Gastroesophageal sphincter (tissue), 3 donors: ENCODE measurements at regions not wholly inside any gene's neighbourhood (a gene's known extent, or its start where the extent isn't known, plus 50 kb on each side); places are given as distances from the start of the nearest gene placed in this dataset.

ENCODE experiments used
- CTCF ChIP-seq, 4 experiments: fragments of 200-600 bp in 2 of 4; fragments of 450-650 bp in 2 of 4; sonication (generic) in 1 of 4; IDR thresholded peaks; one replicate each; pipeline ENCODE4 v1.5.1; 2017 to 2019; ENCODE audit warnings: antibody characterized with exemption in 4 of 4, mild to moderate bottlenecking in 2 of 4, moderate library complexity in 2 of 4
- POLR2A ChIP-seq, 2 donors: fragments of 450-650 bp; IDR thresholded peaks; one replicate each; pipeline ENCODE4 v1.6.1; 2017; ENCODE audit warnings: antibody characterized with exemption in 2 of 2, mild to moderate bottlenecking in 2 of 2, moderate library complexity in 1 of 2

GRCh38 chr6:29886701-29887100 lies 55.6 kb upstream of the HLA-A start:
- TF ChIP-seq POLR2A (IDR thresholded peaks at IDR 0.05) (no peak), CTCF (IDR thresholded peaks at IDR 0.05) (no peak)
